Breast epithelium (tissue), 3 donors: ENCODE measurements at regions not wholly inside any gene's neighbourhood (a gene's known extent, or its start where the extent isn't known, plus 50 kb on each side); places are given as distances from the start of the nearest gene placed in this dataset.

Experiments
- CTCF ChIP-seq, 3 donors: fragments of 450-650 bp; IDR thresholded peaks; one replicate each; pipeline ENCODE4 v1.5.1; 2016 to 2017; ENCODE audit warnings: antibody characterized with exemption in 3 of 3, mild to moderate bottlenecking in 3 of 3, moderate library complexity in 3 of 3
- POLR2A ChIP-seq: fragments of 450-650 bp; IDR thresholded peaks from one replicate; pipeline ENCODE4 v1.6.1; 2016; ENCODE audit warnings: antibody characterized with exemption, mild to moderate bottlenecking, moderate library complexity

GRCh38 chr3:110494728-110495127 lies 576.9 kb upstream of the NECTIN3 start:
- TF ChIP-seq CTCF (IDR thresholded peaks at IDR 0.05) (no peak), POLR2A (no peak)
